GM19043 (cell line): ENCODE measurements at regions not wholly inside any gene's neighbourhood (a gene's known extent, or its start where the extent isn't known, plus 50 kb on each side); places are given as distances from the start of the nearest gene placed in this dataset.

Experiments used
- ATAC-seq: cut with Tn5 transposase; IDR thresholded peaks from one replicate; pipeline ENCODE4 v1.9.1; 2021; ENCODE audit warnings: low read depth; ENCODE audit not compliant: unreplicated experiment

GRCh38 chr12:127063339-127064072 is 1203.5 kb upstream of the TMEM132C start:
- no peak for ATAC-seq

- ATAC-seq, result no peak
Measured at GRCh38 chr12:127064207-127064606, 1202.8 kb upstream of the TMEM132C start.

- no peak for ATAC-seq
Measured at GRCh38 chr12:127065595-127065994, 1201.4 kb upstream of the TMEM132C start.

GRCh38 chr12:127070515-127071157 is 1196.3 kb upstream of the TMEM132C start:
- ATAC-seq, result no peak

- ATAC-seq, result no peak
Measured at GRCh38 chr12:127074161-127074560, 1192.8 kb upstream of the TMEM132C start.

GRCh38 chr12:127075981-127076380 is 1191.0 kb upstream of the TMEM132C start:
- ATAC-seq, result no peak

- no peak for ATAC-seq
Measured at GRCh38 chr12:127077262-127078045, 1189.5 kb upstream of the TMEM132C start.

- ATAC-seq, result no peak
Measured at GRCh38 chr12:127078577-127079350, 1188.2 kb upstream of the TMEM132C start.

- ATAC-seq, result no peak
Measured at GRCh38 chr12:127079636-127080035, 1187.3 kb upstream of the TMEM132C start.

- no peak for ATAC-seq
Measured at GRCh38 chr12:127081058-127081457, 1185.9 kb upstream of the TMEM132C start.

- ATAC-seq, result peak; percentile 97
Measured at GRCh38 chr12:127083008-127083949, 1183.7 kb upstream of the TMEM132C start.

- ATAC-seq, result no peak
Measured at GRCh38 chr12:127101076-127101475, 1165.9 kb upstream of the TMEM132C start.

- no peak for ATAC-seq
Measured at GRCh38 chr12:127106041-127106440, 1160.9 kb upstream of the TMEM132C start.

GRCh38 chr12:127106697-127107096 is 1160.3 kb upstream of the TMEM132C start:
- no peak for ATAC-seq

GRCh38 chr12:127107744-127108143 is 1159.2 kb upstream of the TMEM132C start:
- ATAC-seq, result no peak

- peak; percentile 80 for ATAC-seq
Measured at GRCh38 chr12:127108360-127109215, 1158.4 kb upstream of the TMEM132C start.

GRCh38 chr12:127113945-127114344 is 1153.0 kb upstream of the TMEM132C start:
- no peak for ATAC-seq

- ATAC-seq, result no peak
Measured at GRCh38 chr12:127115468-127116035, 1151.4 kb upstream of the TMEM132C start.
